ENCODE measurements at regions not wholly inside any gene's neighbourhood (a gene's known extent, or its start where the extent isn't known, plus 50 kb on each side); places are given as distances from the start of the nearest gene placed in this dataset.
"Not testable (repeated sequence)": the region's sequence is repeated elsewhere in the genome, so short reads cannot be mapped to it uniquely, and the experiment has no call there.

GRCh38 chr20:48231253-48231930 is 446.1 kb upstream of the SULF2 start:
- no peak for DNase-seq (ENCODE audit: low spot score)

- DNase-seq (ENCODE audit: low spot score) = no peak
Observed at GRCh38 chr20:48230216-48230615, 444.9 kb upstream of the SULF2 start.

- no peak for DNase-seq (ENCODE audit: low spot score)
Observed at GRCh38 chr20:48227381-48227780, 442.1 kb upstream of the SULF2 start.

- DNase-seq (ENCODE audit: low spot score) = no peak
Observed at GRCh38 chr20:48226642-48227041, 441.4 kb upstream of the SULF2 start.

- no peak for DNase-seq (ENCODE audit: low spot score)
Observed at GRCh38 chr20:48224533-48225050, 439.3 kb upstream of the SULF2 start.

GRCh38 chr20:48223715-48224114 is 438.4 kb upstream of the SULF2 start:
- no peak for DNase-seq (ENCODE audit: low spot score)

- DNase-seq (ENCODE audit: low spot score) = no peak
Observed at GRCh38 chr20:48222595-48223180, 437.4 kb upstream of the SULF2 start.

- DNase-seq (ENCODE audit: low spot score) = no peak
Observed at GRCh38 chr20:48220033-48220633, 434.9 kb upstream of the SULF2 start.

GRCh38 chr20:48219306-48219705 is 434.0 kb upstream of the SULF2 start:
- no peak for DNase-seq (ENCODE audit: low spot score)

- no peak for DNase-seq (ENCODE audit: low spot score)
Observed at GRCh38 chr20:48217190-48217589, 431.9 kb upstream of the SULF2 start.

- DNase-seq (ENCODE audit: low spot score) = no peak
Observed at GRCh38 chr20:48215536-48215935, 430.3 kb upstream of the SULF2 start.

- no peak for DNase-seq (ENCODE audit: low spot score)
Observed at GRCh38 chr20:48214601-48215000, 429.3 kb upstream of the SULF2 start.

GRCh38 chr20:48213635-48214034 is 428.4 kb upstream of the SULF2 start:
- DNase-seq (ENCODE audit: low spot score) = not testable (repeated sequence)

GRCh38 chr20:48212806-48213509 is 427.7 kb upstream of the SULF2 start:
- no peak for DNase-seq (ENCODE audit: low spot score)

- no peak for DNase-seq (ENCODE audit: low spot score)
Observed at GRCh38 chr20:48211847-48212246, 426.6 kb upstream of the SULF2 start.

GRCh38 chr20:48211238-48211637 is 426.0 kb upstream of the SULF2 start:
- DNase-seq (ENCODE audit: low spot score) = no peak

GRCh38 chr20:48210111-48211027 is 425.1 kb upstream of the SULF2 start:
- no peak for DNase-seq (ENCODE audit: low spot score)

- DNase-seq (ENCODE audit: low spot score) = no peak
Observed at GRCh38 chr20:48209102-48209501, 423.8 kb upstream of the SULF2 start.

GRCh38 chr20:48208176-48208575 is 422.9 kb upstream of the SULF2 start:
- no peak for DNase-seq (ENCODE audit: low spot score)

- DNase-seq (ENCODE audit: low spot score) = no peak
Observed at GRCh38 chr20:48207505-48207904, 422.2 kb upstream of the SULF2 start.

- no peak for DNase-seq (ENCODE audit: low spot score)
Observed at GRCh38 chr20:48205786-48206185, 420.5 kb upstream of the SULF2 start.
